HEK293T (cell line): ENCODE measurements at regions not wholly inside any gene's neighbourhood (a gene's known extent, or its start where the extent isn't known, plus 50 kb on each side); places are given as distances from the start of the nearest gene placed in this dataset.
"Not testable (repeated sequence)": the region's sequence is repeated elsewhere in the genome, so short reads cannot be mapped to it uniquely, and the experiment has no call there.

Experiments used
- CTCF ChIA-PET: fragments of 350-600 bp; formaldehyde crosslinking; extraction: SDS; loops from one replicate; lab custom pipeline; 2021; ENCODE audit warnings: antibody characterized with exemption, inconsistent platforms; lab: Yijun Ruan, JAX
- POLR2A ChIA-PET: fragments of 350-600 bp; formaldehyde crosslinking; extraction: SDS; loops from one replicate; lab custom pipeline; 2020; ENCODE audit warnings: antibody characterized with exemption, inconsistent platforms; lab: Yijun Ruan, JAX
- DNase-seq: peaks from one replicate; pipeline ENCODE4 v3.0.0; 2012; ENCODE audit warnings: mixed read lengths; ENCODE audit errors: extremely low spot score
- ARNT ChIP-seq: fragments of 450-650 bp; IDR thresholded peaks from 2 replicates; pipeline ENCODE4 v1.6.1; 2017; ENCODE audit warnings: mild to moderate bottlenecking
- BHLHE40 ChIP-seq: fragments of 450-650 bp; IDR thresholded peaks from 2 replicates; pipeline ENCODE4 v1.6.1; 2016; ENCODE audit warnings: mild to moderate bottlenecking, moderate library complexity, borderline replicate concordance
- CTBP1 ChIP-seq: fragments of 450-650 bp; IDR thresholded peaks from 2 replicates; pipeline ENCODE4 v1.6.1; 2016; ENCODE audit warnings: borderline replicate concordance
- ELF4 ChIP-seq: fragments of 450-650 bp; IDR thresholded peaks from 2 replicates; pipeline ENCODE4 v1.6.1; 2017; ENCODE audit warnings: antibody characterized with exemption
- FOXA1 ChIP-seq: fragments of 450-650 bp; IDR thresholded peaks from 2 replicates; pipeline ENCODE4 v1.6.1; 2016; ENCODE audit warnings: mild to moderate bottlenecking
- FOXK2 ChIP-seq: fragments of 450-650 bp; IDR thresholded peaks from 2 replicates; pipeline ENCODE4 v1.6.1; 2016; ENCODE audit warnings: mild to moderate bottlenecking
- FOXM1 ChIP-seq: fragments of 450-650 bp; IDR thresholded peaks from 2 replicates; pipeline ENCODE4 v1.6.1; 2017; ENCODE audit warnings: mild to moderate bottlenecking, borderline replicate concordance
- HDGF ChIP-seq: fragments of 450-650 bp; IDR thresholded peaks from 2 replicates; pipeline ENCODE4 v1.6.1; 2017; ENCODE audit warnings: antibody characterized with exemption, borderline replicate concordance
- L3MBTL2 ChIP-seq: fragments of 450-650 bp; conservative IDR thresholded peaks from 2 replicates; pipeline ENCODE4 v1.6.1; 2016; ENCODE audit warnings: mild to moderate bottlenecking
- LEF1 ChIP-seq: fragments of 450-650 bp; IDR thresholded peaks from 2 replicates; pipeline ENCODE4 v1.6.1; 2017; ENCODE audit warnings: mild to moderate bottlenecking, borderline replicate concordance
- NFRKB ChIP-seq: fragments of 450-650 bp; IDR thresholded peaks from 2 replicates; pipeline ENCODE4 v1.6.1; 2016; ENCODE audit warnings: mild to moderate bottlenecking, moderate library complexity
- PKNOX1 ChIP-seq: fragments of 450-650 bp; IDR thresholded peaks from 2 replicates; pipeline ENCODE4 v1.6.1; 2016
- SP1 ChIP-seq: fragments of 450-650 bp; IDR thresholded peaks from 2 replicates; pipeline ENCODE4 v1.6.1; 2017
- SUZ12 ChIP-seq: fragments of 450-650 bp; IDR thresholded peaks from 2 replicates; pipeline ENCODE4 v1.6.1; 2016; ENCODE audit warnings: mild to moderate bottlenecking
- TARDBP ChIP-seq: fragments of 450-650 bp; IDR thresholded peaks from 2 replicates; pipeline ENCODE4 v1.6.1; 2016
- ZNF384 ChIP-seq: fragments of 450-650 bp; IDR thresholded peaks from 2 replicates; pipeline ENCODE4 v1.6.1; 2016

- TF ChIP-seq FOXA1 (no peak), TARDBP (no peak), L3MBTL2 (no peak), ZNF384 (no peak), FOXK2 (no peak), NFRKB (no peak), ELF4 (no peak), ARNT (no peak), CTBP1 (no peak), SP1 (no peak)
- ChIA-PET POLR2A (no interaction called here), CTCF (no interaction called here)
- no peak for DNase-seq
These were observed 330.9 kb downstream of the TMEM121 start for GRCh38 chr14:105857220-105857825.

GRCh38 chr14:105857826-105858675 lies 331.7 kb downstream of the TMEM121 start:
- no peak for DNase-seq
- CTCF ChIA-PET = no interaction called here
- POLR2A ChIA-PET = no interaction called here
- TF ChIP-seq NFRKB = no peak

- TF ChIP-seq PKNOX1 = no peak
- no peak for TF ChIP-seq TARDBP
- no peak for TF ChIP-seq NFRKB
- TF ChIP-seq LEF1 = no peak
- TF ChIP-seq L3MBTL2 = no peak
- no peak for TF ChIP-seq FOXK2
- TF ChIP-seq ARNT = no peak
- no peak for TF ChIP-seq ZNF384
- TF ChIP-seq BHLHE40 = no peak
- no peak for TF ChIP-seq SP1
- TF ChIP-seq FOXM1 = no peak
- no peak for TF ChIP-seq ELF4
- no peak for TF ChIP-seq CTBP1
- ChIA-PET POLR2A (no interaction called here), CTCF (no interaction called here)
- DNase-seq = no peak
These were observed 332.3 kb downstream of the TMEM121 start for GRCh38 chr14:105858676-105859025.

- CTCF ChIA-PET, POLR2A ChIA-PET, DNase-seq: not testable (repeated sequence)
These were observed 332.8 kb downstream of the TMEM121 start for GRCh38 chr14:105859073-105859716.

- ChIA-PET CTCF (no interaction called here), POLR2A (no interaction called here)
- DNase-seq = no peak
- TF ChIP-seq FOXA1 (no peak), ZNF384 (no peak), HDGF (no peak), CTBP1 (no peak), NFRKB (no peak), ELF4 (no peak), LEF1 (no peak)
These were observed 333.6 kb downstream of the TMEM121 start for GRCh38 chr14:105859717-105860614.

- ChIA-PET POLR2A (no interaction called here), CTCF (no interaction called here)
- DNase-seq = no peak
- no peak for TF ChIP-seq NFRKB
- no peak for TF ChIP-seq FOXA1
- TF ChIP-seq FOXM1 = no peak
These were observed 334.5 kb downstream of the TMEM121 start for GRCh38 chr14:105860615-105861580.

GRCh38 chr14:105861985-105862465 lies 335.6 kb downstream of the TMEM121 start:
- ChIA-PET POLR2A (no interaction called here), CTCF (no interaction called here)
- DNase-seq = no peak
- TF ChIP-seq L3MBTL2 (no peak), ZNF384 (no peak), FOXK2 (no peak), ARNT (no peak), BHLHE40 (no peak), NFRKB (no peak), HDGF (no peak), ELF4 (no peak), LEF1 (no peak), TARDBP (no peak), PKNOX1 (no peak), SUZ12 (no peak)
